ENCODE measurements at regions not wholly inside any gene's neighbourhood (a gene's known extent, or its start where the extent isn't known, plus 50 kb on each side); places are given as distances from the start of the nearest gene placed in this dataset.

GRCh38 chr13:73991384-73991783, 142.8 kb downstream of the KLF12 start:
- ATAC-seq, result no peak
- no peak for TF ChIP-seq ESRRG (CRISPR knock-in tag; IDR thresholded peaks at IDR 0.05)
- no peak for TF ChIP-seq TOX (CRISPR knock-in tag; IDR thresholded peaks at IDR 0.05; ENCODE audit: borderline replicate concordance)
- no peak for TF ChIP-seq ZNF565 (CRISPR knock-in tag; conservative IDR thresholded peaks at IDR 0.05; ENCODE audit: low read depth)
- TF ChIP-seq ISL1 (CRISPR knock-in tag; IDR thresholded peaks at IDR 0.05), result no peak
- no peak for TF ChIP-seq BACH2 (CRISPR knock-in tag; IDR thresholded peaks at IDR 0.05; ENCODE audit: borderline replicate concordance)

GRCh38 chr13:73989244-73989843, 144.9 kb downstream of the KLF12 start:
- ATAC-seq, result no peak
- TF ChIP-seq ZFP30 (CRISPR knock-in tag; IDR thresholded peaks at IDR 0.05) (no peak), TOX (CRISPR knock-in tag; IDR thresholded peaks at IDR 0.05; ENCODE audit: borderline replicate concordance) (no peak), TCF4 (CRISPR knock-in tag; IDR thresholded peaks at IDR 0.05; ENCODE audit: borderline replicate concordance) (no peak), CREB5 (CRISPR knock-in tag; IDR thresholded peaks at IDR 0.05; ENCODE audit: low read depth) (no peak), SNAI2 (CRISPR knock-in tag; IDR thresholded peaks at IDR 0.05) (no peak), BACH2 (CRISPR knock-in tag; IDR thresholded peaks at IDR 0.05; ENCODE audit: borderline replicate concordance) (no peak), RARB (CRISPR knock-in tag; IDR thresholded peaks at IDR 0.05) (no peak), OSR1 (CRISPR knock-in tag; IDR thresholded peaks at IDR 0.05) (no peak), ZNF8 (CRISPR knock-in tag; IDR thresholded peaks at IDR 0.05) (no peak), PPARA (CRISPR knock-in tag; IDR thresholded peaks at IDR 0.05; ENCODE audit: borderline replicate concordance) (no peak), ESRRG (CRISPR knock-in tag; IDR thresholded peaks at IDR 0.05) (no peak), CSDC2 (CRISPR knock-in tag; IDR thresholded peaks at IDR 0.05) (no peak), ZFP3 (CRISPR knock-in tag; IDR thresholded peaks at IDR 0.05) (no peak), ZNF70 (CRISPR knock-in tag; IDR thresholded peaks at IDR 0.05) (no peak), ISL1 (CRISPR knock-in tag; IDR thresholded peaks at IDR 0.05) (no peak), ARNTL (CRISPR knock-in tag; IDR thresholded peaks at IDR 0.05; ENCODE audit: borderline replicate concordance, low read depth) (no peak)

GRCh38 chr13:73988461-73988860, 145.7 kb downstream of the KLF12 start:
- no peak for TF ChIP-seq ZC3H10 (CRISPR knock-in tag; IDR thresholded peaks at IDR 0.05)
- no peak for TF ChIP-seq CREB5 (CRISPR knock-in tag; IDR thresholded peaks at IDR 0.05; ENCODE audit: low read depth)
- TF ChIP-seq TCF4 (CRISPR knock-in tag; IDR thresholded peaks at IDR 0.05; ENCODE audit: borderline replicate concordance), result no peak
- no peak for TF ChIP-seq GLIS3 (CRISPR knock-in tag; IDR thresholded peaks at IDR 0.05)
- no peak for TF ChIP-seq ZNF8 (CRISPR knock-in tag; IDR thresholded peaks at IDR 0.05)
- no peak for TF ChIP-seq ZNF565 (CRISPR knock-in tag; conservative IDR thresholded peaks at IDR 0.05; ENCODE audit: low read depth)

GRCh38 chr13:73987618-73988017, 146.6 kb downstream of the KLF12 start:
- TF ChIP-seq ZNF565 (CRISPR knock-in tag; conservative IDR thresholded peaks at IDR 0.05; ENCODE audit: low read depth) (no peak), SNAI2 (CRISPR knock-in tag; IDR thresholded peaks at IDR 0.05) (no peak), ZFP30 (CRISPR knock-in tag; IDR thresholded peaks at IDR 0.05) (no peak), CSDC2 (CRISPR knock-in tag; IDR thresholded peaks at IDR 0.05) (no peak), ARNTL (CRISPR knock-in tag; IDR thresholded peaks at IDR 0.05; ENCODE audit: borderline replicate concordance, low read depth) (no peak), GLIS3 (CRISPR knock-in tag; IDR thresholded peaks at IDR 0.05) (no peak), PPARA (CRISPR knock-in tag; IDR thresholded peaks at IDR 0.05; ENCODE audit: borderline replicate concordance) (no peak), CSRNP3 (CRISPR knock-in tag; IDR thresholded peaks at IDR 0.05) (no peak), ISL1 (CRISPR knock-in tag; IDR thresholded peaks at IDR 0.05) (no peak), ZC3H10 (CRISPR knock-in tag; IDR thresholded peaks at IDR 0.05) (no peak), ZFP3 (CRISPR knock-in tag; IDR thresholded peaks at IDR 0.05) (no peak)
- TF ChIP-seq, protein P1, sequence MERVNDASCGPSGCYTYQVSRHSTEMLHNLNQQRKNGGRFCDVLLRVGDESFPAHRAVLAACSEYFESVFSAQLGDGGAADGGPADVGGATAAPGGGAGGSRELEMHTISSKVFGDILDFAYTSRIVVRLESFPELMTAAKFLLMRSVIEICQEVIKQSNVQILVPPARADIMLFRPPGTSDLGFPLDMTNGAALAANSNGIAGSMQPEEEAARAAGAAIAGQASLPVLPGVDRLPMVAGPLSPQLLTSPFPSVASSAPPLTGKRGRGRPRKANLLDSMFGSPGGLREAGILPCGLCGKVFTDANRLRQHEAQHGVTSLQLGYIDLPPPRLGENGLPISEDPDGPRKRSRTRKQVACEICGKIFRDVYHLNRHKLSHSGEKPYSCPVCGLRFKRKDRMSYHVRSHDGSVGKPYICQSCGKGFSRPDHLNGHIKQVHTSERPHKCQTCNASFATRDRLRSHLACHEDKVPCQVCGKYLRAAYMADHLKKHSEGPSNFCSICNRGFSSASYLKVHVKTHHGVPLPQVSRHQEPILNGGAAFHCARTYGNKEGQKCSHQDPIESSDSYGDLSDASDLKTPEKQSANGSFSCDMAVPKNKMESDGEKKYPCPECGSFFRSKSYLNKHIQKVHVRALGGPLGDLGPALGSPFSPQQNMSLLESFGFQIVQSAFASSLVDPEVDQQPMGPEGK (CRISPR knock-in tag; IDR thresholded peaks at IDR 0.05; ENCODE audit: borderline replicate concordance), result no peak
- ATAC-seq, result no peak

More at GRCh38 chr13:73988461-73988860, 145.7 kb downstream of the KLF12 start:
- ATAC-seq, result no peak
